Mesodermal cell (in vitro differentiated cells): ENCODE measurements at regions not wholly inside any gene's neighbourhood (a gene's known extent, or its start where the extent isn't known, plus 50 kb on each side); places are given as distances from the start of the nearest gene placed in this dataset.

Experiments
- H3K27ac ChIP-seq: 2 replicates; pipeline ENCODE4 v1.7.0; 2013; ENCODE audit warnings: mild to moderate bottlenecking, low read depth, low read length, moderate library complexity; ENCODE audit not compliant: severe bottlenecking
- H3K36me3 ChIP-seq: 2 replicates; pipeline ENCODE4 v1.7.1; 2013; ENCODE audit warnings: mild to moderate bottlenecking, low read length, moderate library complexity; ENCODE audit not compliant: control insufficient read depth, insufficient read depth
- H3K4me1 ChIP-seq: one replicate; pipeline ENCODE4 v1.7.1; 2013; ENCODE audit warnings: mild to moderate bottlenecking, low read length; ENCODE audit not compliant: insufficient read depth, control insufficient read depth, poor library complexity, severe bottlenecking
- H3K4me3 ChIP-seq: 2 replicates; pipeline ENCODE4 v1.7.0; 2013; ENCODE audit warnings: low read length, control low read depth, mild to moderate bottlenecking; ENCODE audit not compliant: insufficient read depth, poor library complexity, severe bottlenecking; ENCODE audit errors: extremely low read depth
- H3K9me3 ChIP-seq: 2 replicates; pipeline ENCODE4 v1.7.1; 2013; ENCODE audit warnings: mild to moderate bottlenecking, low read length, moderate library complexity; ENCODE audit not compliant: control insufficient read depth
- WGBS, 2 experiments: methylation state at CpG; one replicate each; pipeline ENCODE4 v1.1.5; 2013; ENCODE audit warnings: missing lambda C conversion rate in 2 of 2; ENCODE audit not compliant: insufficient coverage in 2 of 2; 5-methylcytosine and 5-hydroxymethylcytosine counted together

GRCh38 chr20:40610730-40611129 lies 78.3 kb downstream of the MAFB start:
- Histone ChIP-seq H3K9me3 (no peaks in the 10 kb centered on the region), H3K4me3 (no peak overlapping the region), H3K36me3 (no peaks in the 10 kb centered on the region), H3K27ac (no peak overlapping the region), H3K4me1 (no peaks in the 10 kb centered on the region)
- 86% methylated on average over 1 of the region's 3 CpGs; no CpG with 5 or more reads in 1 of the 2 experiments for WGBS, 2 experiments

DNA sequence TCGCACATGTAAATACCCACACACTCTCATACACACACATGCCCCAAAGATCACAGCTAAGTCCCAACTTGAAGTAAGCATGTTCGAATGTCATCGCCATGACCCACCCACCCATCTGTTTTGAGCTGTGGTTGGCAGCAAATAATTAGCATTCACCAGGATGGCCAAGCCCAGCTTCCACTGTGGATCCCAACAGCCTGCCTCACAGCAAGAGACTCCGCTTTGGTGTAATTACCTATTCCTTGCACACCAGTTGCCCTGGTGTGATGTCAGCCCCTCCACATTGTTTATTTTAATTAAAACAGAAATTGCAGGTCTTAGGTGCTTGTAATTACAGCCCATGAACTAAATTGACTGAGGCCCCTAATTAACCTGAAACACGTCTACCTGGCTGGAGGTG lies 81.1 kb downstream of the MAFB start:
- H3K4me1 ChIP-seq = no peaks in the 10 kb centered on the region
- H3K36me3 ChIP-seq = no peaks in the 10 kb centered on the region
- H3K9me3 ChIP-seq = no peaks in the 10 kb centered on the region
- WGBS, 2 experiments = 85 to 91% methylated on average over 3 to 4 of the region's 5 CpGs
- no peak overlapping the region for H3K27ac ChIP-seq
- H3K4me3 ChIP-seq = no peak overlapping the region

- Histone ChIP-seq H3K27ac (no peak overlapping the region), H3K4me1 (no peaks in the 10 kb centered on the region), H3K9me3 (no peaks in the 10 kb centered on the region), H3K36me3 (no peaks in the 10 kb centered on the region), H3K4me3 (no peak overlapping the region)
- 40% methylated on average over 1 of the region's 2 CpGs; no CpG with 5 or more reads in 1 of the 2 experiments for WGBS, 2 experiments
These were observed 82.4 kb downstream of the MAFB start for GRCh38 chr20:40606660-40607059.

GRCh38 chr20:40606237-40606636 lies 82.8 kb downstream of the MAFB start:
- Histone ChIP-seq H3K36me3 (no peaks in the 10 kb centered on the region), H3K4me3 (no peak overlapping the region), H3K4me1 (no peaks in the 10 kb centered on the region), H3K27ac (no peak overlapping the region), H3K9me3 (no peaks in the 10 kb centered on the region)
- 94 to 100% methylated on average over 1 to 3 of the region's 3 CpGs for WGBS, 2 experiments

- Histone ChIP-seq H3K27ac (no peak overlapping the region), H3K36me3 (no peaks in the 10 kb centered on the region), H3K4me3 (no peak overlapping the region), H3K4me1 (no peaks in the 10 kb centered on the region), H3K9me3 (no peaks in the 10 kb centered on the region)
- 85 to 86% methylated on average over 5 of the region's 5 CpGs for WGBS, 2 experiments
These were observed 84.6 kb downstream of the MAFB start for GRCh38 chr20:40604416-40604815.

- 77 to 93% methylated on average over 3 of the region's 3 CpGs for WGBS, 2 experiments
- H3K4me3 ChIP-seq = no peak overlapping the region
- H3K9me3 ChIP-seq = no peaks in the 10 kb centered on the region
- no peaks in the 10 kb centered on the region for H3K36me3 ChIP-seq
- no peak overlapping the region for H3K27ac ChIP-seq
- no peaks in the 10 kb centered on the region for H3K4me1 ChIP-seq
These were observed 85.9 kb downstream of the MAFB start for GRCh38 chr20:40603057-40603651.

DNA sequence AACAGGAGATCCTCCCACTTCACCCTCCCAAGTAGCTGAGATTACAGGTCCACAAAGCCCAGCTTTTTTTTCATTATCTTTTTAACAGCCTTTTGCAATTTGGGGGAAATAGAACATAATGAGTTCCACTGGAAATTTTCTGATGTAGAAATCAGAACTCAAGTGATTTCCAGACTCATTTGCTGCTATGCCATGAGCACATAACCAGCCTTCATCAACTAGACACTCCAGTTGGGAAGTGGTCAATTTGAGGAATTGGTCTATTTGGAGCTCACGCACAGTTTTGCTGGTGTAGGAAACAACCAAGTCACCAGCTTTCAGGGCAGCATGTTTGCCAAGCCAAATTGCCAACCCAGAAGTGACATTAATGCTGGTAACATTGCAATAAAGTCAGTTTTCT lies 86.7 kb downstream of the MAFB start:
- Histone ChIP-seq H3K36me3 (no peaks in the 10 kb centered on the region), H3K4me3 (no peak overlapping the region), H3K9me3 (no peaks in the 10 kb centered on the region), H3K4me1 (no peaks in the 10 kb centered on the region), H3K27ac (no peak overlapping the region)
- WGBS, 2 experiments = 80 to 100% methylated on average over 1 of the region's 1 CpG

- WGBS, 2 experiments = 67 to 100% methylated on average over 1 to 2 of the region's 2 CpGs
- Histone ChIP-seq H3K27ac (no peak overlapping the region), H3K4me3 (no peak overlapping the region), H3K4me1 (no peaks in the 10 kb centered on the region), H3K36me3 (no peaks in the 10 kb centered on the region), H3K9me3 (no peaks in the 10 kb centered on the region)
These were observed 88.4 kb downstream of the MAFB start for GRCh38 chr20:40600441-40601219.

DNA sequence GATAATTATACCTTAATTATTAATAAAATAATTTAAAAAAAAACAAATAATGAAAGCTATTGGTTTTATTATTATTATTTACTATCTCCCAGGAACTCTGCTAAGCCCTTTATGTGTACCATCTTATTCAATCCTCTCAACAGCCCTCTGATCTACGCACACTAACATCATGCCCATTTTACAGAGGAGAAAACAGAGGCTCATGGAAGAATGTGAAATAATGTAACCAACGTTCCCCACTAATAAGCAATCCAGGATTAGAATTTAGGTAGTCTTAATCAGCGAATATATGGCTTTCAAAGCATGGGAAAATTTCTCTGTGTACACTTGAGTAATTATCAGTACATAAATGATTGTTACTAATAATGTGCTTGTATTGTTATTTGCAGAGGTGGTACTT lies 89.0 kb downstream of the MAFB start:
- Histone ChIP-seq H3K36me3 (no peaks in the 10 kb centered on the region), H3K4me1 (no peaks in the 10 kb centered on the region), H3K27ac (no peak overlapping the region), H3K4me3 (no peak overlapping the region), H3K9me3 (no peaks in the 10 kb centered on the region)
- 75% methylated on average over 1 of the region's 3 CpGs; no CpG with 5 or more reads in 1 of the 2 experiments for WGBS, 2 experiments

DNA sequence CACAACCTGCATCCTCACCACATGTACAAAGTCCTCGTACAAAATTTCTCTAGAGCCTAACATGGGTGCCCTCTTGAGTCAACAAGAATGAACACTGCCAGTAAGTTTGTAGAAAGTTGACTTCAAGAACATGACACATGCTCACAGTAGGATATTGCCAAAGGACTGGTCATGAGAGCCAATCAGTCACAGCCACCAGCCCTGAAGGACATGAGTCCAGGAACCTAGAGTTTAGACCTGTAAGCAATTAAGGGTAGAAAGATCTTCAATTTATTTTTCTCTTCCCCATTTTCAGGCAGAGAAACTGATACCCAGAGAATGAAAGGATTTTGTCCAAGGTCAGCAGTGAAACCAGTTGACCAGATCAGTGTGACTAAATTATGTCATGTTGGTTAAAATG lies 96.1 kb downstream of the MAFB start:
- WGBS, 2 experiments = 100% methylated on average over 1 of the region's 1 CpG; no CpG with 5 or more reads in 1 of the 2 experiments
- no peak overlapping the region for H3K4me3 ChIP-seq

DNA sequence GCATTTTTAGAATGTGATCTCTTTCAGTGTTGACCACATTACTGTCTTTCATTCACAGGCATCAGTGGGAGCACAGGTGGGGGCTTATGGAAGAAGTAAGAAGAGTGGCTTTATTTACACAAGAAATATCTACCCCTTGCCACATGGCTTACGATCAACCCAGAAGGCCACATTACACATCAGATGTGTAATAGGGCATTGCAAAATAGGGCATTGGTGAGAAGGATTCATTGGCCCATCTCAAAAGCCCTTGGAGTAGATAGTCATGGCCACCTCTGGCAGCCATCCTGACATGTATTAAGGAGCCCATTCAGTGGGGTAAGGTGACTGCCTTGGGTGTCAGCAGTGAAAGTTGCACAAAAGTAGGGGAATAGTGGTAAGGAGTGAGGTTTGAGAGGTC lies 97.5 kb downstream of the MAFB start:
- H3K4me1 ChIP-seq = no peaks in the 10 kb centered on the region
- H3K4me3 ChIP-seq = no peak overlapping the region
- WGBS, 2 experiments = no CpG with 5 or more reads among the region's 1 CpG
- H3K36me3 ChIP-seq = no peaks in the 10 kb centered on the region
- H3K9me3 ChIP-seq = no peaks in the 10 kb centered on the region
- H3K27ac ChIP-seq = no peak overlapping the region

More for the DNA sequence above, 96.1 kb downstream of the MAFB start:
- H3K27ac ChIP-seq = no peak overlapping the region
- no peaks in the 10 kb centered on the region for H3K9me3 ChIP-seq
- H3K36me3 ChIP-seq = no peaks in the 10 kb centered on the region
- no peaks in the 10 kb centered on the region for H3K4me1 ChIP-seq
